Panc1 (cell line): ENCODE measurements at regions not wholly inside any gene's neighbourhood (a gene's known extent, or its start where the extent isn't known, plus 50 kb on each side); places are given as distances from the start of the nearest gene placed in this dataset.

Experiments
- ATAC-seq: fragments of 200-7000 bp; cut with Tn5 transposase; 2 replicates; pipeline ENCODE4 v1.9.1; 2020; ENCODE audit warnings: mild to moderate bottlenecking, moderate library complexity
- BruUV-seq: library from RNA; stranded (reverse); fragments of 400-500 nt; replicated peaks from 2 replicates; lab custom pipeline; 2021; lab: Mats Ljungman, UMichigan
- CTCF ChIA-PET: fragments of 300-600 bp; sonication (Branson Sonifier 250); formaldehyde crosslinking; loops from one replicate; lab custom pipeline; 2022; ENCODE audit warnings: antibody characterized with exemption; lab: Charles Lee
- POLR2A ChIA-PET: fragments of 300-600 bp; sonication (Branson Sonifier 250); formaldehyde crosslinking; loops from one replicate; lab custom pipeline; 2022; ENCODE audit warnings: antibody characterized with exemption; lab: Charles Lee
- DNase-seq: peaks from one replicate; pipeline ENCODE4 v3.0.0-alpha.2; 2010; ENCODE audit warnings: low read depth, low spot score
- H3K27ac ChIP-seq: 2 replicates; pipeline ENCODE4 v1.5.1; 2011; ENCODE audit warnings: mild to moderate bottlenecking, low read length, inconsistent platforms
- H3K27me3 ChIP-seq: fragments of 200-500 bp; sonication (Bioruptor generic); 2 replicates; pipeline ENCODE4 v1.6.0; 2014; ENCODE audit warnings: low read length, inconsistent platforms; ENCODE audit not compliant: control insufficient read depth, insufficient read depth
- H3K36me3 ChIP-seq: fragments of 200-500 bp; sonication (Bioruptor generic); 2 replicates; pipeline ENCODE4 v1.5.1; 2014; ENCODE audit warnings: inconsistent platforms, mild to moderate bottlenecking, low read length, moderate library complexity; ENCODE audit not compliant: control insufficient read depth, insufficient read depth
- H3K4me1 ChIP-seq: 2 replicates; pipeline ENCODE4 v1.5.1; 2011; ENCODE audit warnings: inconsistent platforms, mild to moderate bottlenecking, low read length, moderate library complexity; ENCODE audit not compliant: control insufficient read depth, insufficient read depth
- H3K4me3 ChIP-seq, 2 experiments: 2 replicates each; pipeline ENCODE4 v1.5.1; 2011 to 2012; ENCODE audit warnings: low read depth in 2 of 2, low read length in 2 of 2, mild to moderate bottlenecking in 2 of 2, inconsistent platforms in 1 of 2, moderate library complexity in 1 of 2
- H3K9me3 ChIP-seq: fragments of 200-500 bp; sonication (Bioruptor generic); 2 replicates; pipeline ENCODE4 v1.5.1; 2014; ENCODE audit warnings: low read depth, mild to moderate bottlenecking, inconsistent platforms, low read length, moderate library complexity; ENCODE audit not compliant: control insufficient read depth, insufficient read depth
- CTCF ChIP-seq: fragments of 450-650 bp; IDR thresholded peaks from 2 replicates; pipeline ENCODE4 v1.5.1; 2017; ENCODE audit warnings: mild to moderate bottlenecking
- POLR2AphosphoS5 ChIP-seq: IDR thresholded peaks from 2 replicates; pipeline ENCODE4 v1.6.1; 2012; ENCODE audit warnings: mild to moderate bottlenecking, low read depth, low read length, moderate library complexity
- REST ChIP-seq, 2 experiments: IDR thresholded peaks; 2 replicates each; pipeline ENCODE4 v1.6.1; 2011 to 2012; ENCODE audit warnings: low read depth in 2 of 2, control low read depth in 1 of 2, low read length in 1 of 2, mild to moderate bottlenecking in 1 of 2, moderate library complexity in 1 of 2; ENCODE audit not compliant: insufficient read depth in 1 of 2
- SIN3A ChIP-seq: IDR thresholded peaks from 2 replicates; pipeline ENCODE4 v1.6.1; 2012; ENCODE audit warnings: low read depth, mild to moderate bottlenecking, low read length, moderate library complexity, borderline replicate concordance; ENCODE audit not compliant: insufficient read depth
- TCF7L2 ChIP-seq: IDR thresholded peaks from 2 replicates; pipeline ENCODE4 v1.6.1; 2011; ENCODE audit warnings: mild to moderate bottlenecking, low read depth, low read length, inconsistent platforms
- in situ Hi-C: cut with HindIII; loops from 2 replicates; pipeline ENCODE4 v1.10.0; 2016; ENCODE audit warnings: low sequenced_read_pairs, low pct_unique_long_range_greater_than_20kb
- intact Hi-C: fragments of 100-400 bp; cut with micrococcal nuclease; formaldehyde crosslinking; loops from one replicate; pipeline ENCODE4 v1.10.0; 2022; ENCODE audit not compliant: unreplicated experiment

GRCh38 chr12:42812086-42812485, 222.5 kb upstream of the PRICKLE1 start:
- Histone ChIP-seq H3K4me3 (no peak overlapping the region), H3K27ac (no peak overlapping the region), H3K4me1 (no peaks in the 10 kb centered on the region), H3K9me3 (no peaks in the 10 kb centered on the region), H3K36me3 (no peaks in the 10 kb centered on the region), H3K27me3 (no peaks in the 10 kb centered on the region)
- BruUV-seq, result no TSS peak
- TF ChIP-seq REST (IDR thresholded peaks at IDR 0.05; ENCODE audit: insufficient read depth in 1 of 2, low read depth in 2 of 2, low read length in 1 of 2) (no peak), TCF7L2 (no peak), POLR2AphosphoS5 (no peak), SIN3A (no peak)
- DNase-seq (no peak), ATAC-seq (no peak)
- in situ Hi-C loops (no loop called here), intact Hi-C loops (no loop called here)
- CTCF ChIA-PET, result no interaction called here
- POLR2A ChIA-PET, result no interaction called here

GRCh38 chr12:42810006-42810405, 220.5 kb upstream of the PRICKLE1 start:
- Histone ChIP-seq H3K36me3 (no peaks in the 10 kb centered on the region), H3K27me3 (no peaks in the 10 kb centered on the region), H3K27ac (peak overlapping the region; percentile 63; the same call in 1 of the 2 replicates), H3K9me3 (no peaks in the 10 kb centered on the region), H3K4me1 (no peaks in the 10 kb centered on the region), H3K4me3 (no peak overlapping the region)
- TF ChIP-seq CTCF (no peak), POLR2AphosphoS5 (no peak), SIN3A (no peak), REST (IDR thresholded peaks at IDR 0.05; ENCODE audit: insufficient read depth in 1 of 2, low read depth in 2 of 2, low read length in 1 of 2) (no peak), TCF7L2 (no peak)
- ChIA-PET CTCF (interaction anchor here (0.6 kb wide), 1 partner anchor 59 kb away, joined by 5 read pairs; no protein-coding TSS in a partner anchor), POLR2A (no interaction called here)
- BruUV-seq, result no TSS peak
- intact Hi-C loops (no loop called here), in situ Hi-C loops (no loop called here)
- ATAC-seq, result no peak
- DNase-seq, result no peak
